ENCODE measurements at regions not wholly inside any gene's neighbourhood (a gene's known extent, or its start where the extent isn't known, plus 50 kb on each side); places are given as distances from the start of the nearest gene placed in this dataset.

DNA sequence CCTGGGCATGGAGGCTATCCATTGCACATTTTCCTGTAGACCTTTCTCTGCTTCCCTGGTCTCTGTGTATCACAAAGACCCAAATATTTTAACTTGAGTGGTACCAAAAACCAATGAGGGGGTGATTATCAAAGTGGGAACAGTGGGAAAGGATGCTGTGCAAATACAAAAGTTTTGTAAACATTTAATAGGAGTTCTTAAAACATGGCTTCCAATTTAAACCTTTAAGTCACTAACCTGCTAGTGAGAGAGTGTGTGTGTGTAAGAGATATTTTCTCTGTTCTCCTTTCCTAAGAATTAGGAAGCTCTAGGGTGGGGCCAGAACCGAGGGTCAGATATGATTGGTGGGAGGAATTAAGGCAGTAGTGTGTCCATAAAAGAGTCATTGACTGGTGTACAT lies 64.5 kb upstream of the ARHGAP5 start:
- no peaks in the 10 kb centered on the region for H3K9me3 ChIP-seq (ENCODE audit: control insufficient read depth, insufficient read depth, low read depth, low read length)
- no peak overlapping the region for H3K4me3 ChIP-seq (ENCODE audit: low read depth, low read length)
- ChIA-PET CTCF (no interaction called here), POLR2A (no interaction called here)
- 0 out of 2 replicates have a peak, but pooled peaks cover 4% of the 10 kb centered on the region for H3K4me1 ChIP-seq (ENCODE audit: control insufficient read depth, insufficient read depth, low read length)
- no peaks in the 10 kb centered on the region for H3K36me3 ChIP-seq (ENCODE audit: control insufficient read depth in 2 of 2, insufficient read depth in 1 of 2, low read length in 2 of 2)
- TF ChIP-seq, protein P1, sequence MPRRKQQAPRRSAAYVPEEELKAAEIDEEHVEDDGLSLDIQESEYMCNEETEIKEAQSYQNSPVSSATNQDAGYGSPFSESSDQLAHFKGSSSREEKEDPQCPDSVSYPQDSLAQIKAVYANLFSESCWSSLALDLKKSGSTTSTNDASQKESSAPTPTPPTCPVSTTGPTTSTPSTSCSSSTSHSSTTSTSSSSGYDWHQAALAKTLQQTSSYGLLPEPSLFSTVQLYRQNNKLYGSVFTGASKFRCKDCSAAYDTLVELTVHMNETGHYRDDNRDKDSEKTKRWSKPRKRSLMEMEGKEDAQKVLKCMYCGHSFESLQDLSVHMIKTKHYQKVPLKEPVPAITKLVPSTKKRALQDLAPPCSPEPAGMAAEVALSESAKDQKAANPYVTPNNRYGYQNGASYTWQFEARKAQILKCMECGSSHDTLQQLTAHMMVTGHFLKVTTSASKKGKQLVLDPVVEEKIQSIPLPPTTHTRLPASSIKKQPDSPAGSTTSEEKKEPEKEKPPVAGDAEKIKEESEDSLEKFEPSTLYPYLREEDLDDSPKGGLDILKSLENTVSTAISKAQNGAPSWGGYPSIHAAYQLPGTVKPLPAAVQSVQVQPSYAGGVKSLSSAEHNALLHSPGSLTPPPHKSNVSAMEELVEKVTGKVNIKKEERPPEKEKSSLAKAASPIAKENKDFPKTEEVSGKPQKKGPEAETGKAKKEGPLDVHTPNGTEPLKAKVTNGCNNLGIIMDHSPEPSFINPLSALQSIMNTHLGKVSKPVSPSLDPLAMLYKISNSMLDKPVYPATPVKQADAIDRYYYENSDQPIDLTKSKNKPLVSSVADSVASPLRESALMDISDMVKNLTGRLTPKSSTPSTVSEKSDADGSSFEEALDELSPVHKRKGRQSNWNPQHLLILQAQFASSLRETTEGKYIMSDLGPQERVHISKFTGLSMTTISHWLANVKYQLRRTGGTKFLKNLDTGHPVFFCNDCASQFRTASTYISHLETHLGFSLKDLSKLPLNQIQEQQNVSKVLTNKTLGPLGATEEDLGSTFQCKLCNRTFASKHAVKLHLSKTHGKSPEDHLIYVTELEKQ (tag by site-specific recombination; IDR thresholded peaks at IDR 0.05; ENCODE audit: borderline replicate concordance) = no peak
- TF ChIP-seq, protein P2, sequence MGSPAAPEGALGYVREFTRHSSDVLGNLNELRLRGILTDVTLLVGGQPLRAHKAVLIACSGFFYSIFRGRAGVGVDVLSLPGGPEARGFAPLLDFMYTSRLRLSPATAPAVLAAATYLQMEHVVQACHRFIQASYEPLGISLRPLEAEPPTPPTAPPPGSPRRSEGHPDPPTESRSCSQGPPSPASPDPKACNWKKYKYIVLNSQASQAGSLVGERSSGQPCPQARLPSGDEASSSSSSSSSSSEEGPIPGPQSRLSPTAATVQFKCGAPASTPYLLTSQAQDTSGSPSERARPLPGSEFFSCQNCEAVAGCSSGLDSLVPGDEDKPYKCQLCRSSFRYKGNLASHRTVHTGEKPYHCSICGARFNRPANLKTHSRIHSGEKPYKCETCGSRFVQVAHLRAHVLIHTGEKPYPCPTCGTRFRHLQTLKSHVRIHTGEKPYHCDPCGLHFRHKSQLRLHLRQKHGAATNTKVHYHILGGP (tag by site-specific recombination; IDR thresholded peaks at IDR 0.05) = no peak
- TF ChIP-seq KLF8 (tag by site-specific recombination; IDR thresholded peaks at IDR 0.05) = no peak
- TF ChIP-seq, protein P3, sequence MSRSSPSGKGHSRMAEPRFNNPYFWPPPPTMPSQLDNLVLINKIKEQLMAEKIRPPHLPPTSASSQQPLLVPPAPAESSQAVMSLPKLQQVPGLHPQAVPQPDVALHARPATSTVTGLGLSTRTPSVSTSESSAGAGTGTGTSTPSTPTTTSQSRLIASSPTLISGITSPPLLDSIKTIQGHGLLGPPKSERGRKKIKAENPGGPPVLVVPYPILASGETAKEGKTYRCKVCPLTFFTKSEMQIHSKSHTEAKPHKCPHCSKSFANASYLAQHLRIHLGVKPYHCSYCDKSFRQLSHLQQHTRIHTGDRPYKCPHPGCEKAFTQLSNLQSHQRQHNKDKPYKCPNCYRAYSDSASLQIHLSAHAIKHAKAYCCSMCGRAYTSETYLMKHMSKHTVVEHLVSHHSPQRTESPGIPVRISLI (tag by site-specific recombination; IDR thresholded peaks at IDR 0.05) = no peak
- no peak for TF ChIP-seq ZNF341 (tag by site-specific recombination; IDR thresholded peaks at IDR 0.05; ENCODE audit: low read depth)
- TF ChIP-seq ZNF211 (tag by site-specific recombination; IDR thresholded peaks at IDR 0.05; ENCODE audit: low read depth) = no peak
- TF ChIP-seq, protein P4, sequence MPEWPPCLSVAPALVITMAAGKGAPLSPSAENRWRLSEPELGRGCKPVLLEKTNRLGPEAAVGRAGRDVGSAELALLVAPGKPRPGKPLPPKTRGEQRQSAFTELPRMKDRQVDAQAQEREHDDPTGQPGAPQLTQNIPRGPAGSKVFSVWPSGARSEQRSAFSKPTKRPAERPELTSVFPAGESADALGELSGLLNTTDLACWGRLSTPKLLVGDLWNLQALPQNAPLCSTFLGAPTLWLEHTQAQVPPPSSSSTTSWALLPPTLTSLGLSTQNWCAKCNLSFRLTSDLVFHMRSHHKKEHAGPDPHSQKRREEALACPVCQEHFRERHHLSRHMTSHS (tag by site-specific recombination; IDR thresholded peaks at IDR 0.05) = no peak
- TF ChIP-seq ZFP37 (tag by site-specific recombination; IDR thresholded peaks at IDR 0.05) = no peak
- no peak overlapping the region for H3K27ac ChIP-seq (ENCODE audit: extremely low read depth, low read depth, low read length)

DNA sequence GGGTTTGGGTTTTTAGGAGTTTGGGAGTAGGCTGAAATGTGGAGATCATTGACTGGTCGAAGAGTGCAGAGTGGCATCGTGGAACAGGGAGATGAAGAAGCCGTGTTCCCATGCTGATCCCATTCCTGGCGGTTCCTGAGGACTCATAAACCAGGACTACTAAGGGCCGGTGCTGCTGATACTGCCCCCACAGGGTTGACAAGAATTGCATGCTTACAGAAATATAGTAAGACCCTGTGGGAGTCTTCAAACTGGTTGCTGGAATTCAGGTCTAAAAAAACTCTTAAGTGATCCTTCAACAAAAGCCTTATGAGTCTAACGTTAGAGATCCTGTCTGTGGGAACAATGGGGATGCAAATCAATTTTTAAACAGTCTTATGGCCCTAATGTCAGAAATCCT lies 64.0 kb upstream of the ARHGAP5 start:
- no peaks in the 10 kb centered on the region for H3K4me1 ChIP-seq (ENCODE audit: control insufficient read depth, insufficient read depth, low read length)
- TF ChIP-seq ZNF521 (tag by site-specific recombination; IDR thresholded peaks at IDR 0.05) = no peak
- TF ChIP-seq ZNF596 (tag by site-specific recombination; IDR thresholded peaks at IDR 0.05) = no peak
- TF ChIP-seq, protein P5, sequence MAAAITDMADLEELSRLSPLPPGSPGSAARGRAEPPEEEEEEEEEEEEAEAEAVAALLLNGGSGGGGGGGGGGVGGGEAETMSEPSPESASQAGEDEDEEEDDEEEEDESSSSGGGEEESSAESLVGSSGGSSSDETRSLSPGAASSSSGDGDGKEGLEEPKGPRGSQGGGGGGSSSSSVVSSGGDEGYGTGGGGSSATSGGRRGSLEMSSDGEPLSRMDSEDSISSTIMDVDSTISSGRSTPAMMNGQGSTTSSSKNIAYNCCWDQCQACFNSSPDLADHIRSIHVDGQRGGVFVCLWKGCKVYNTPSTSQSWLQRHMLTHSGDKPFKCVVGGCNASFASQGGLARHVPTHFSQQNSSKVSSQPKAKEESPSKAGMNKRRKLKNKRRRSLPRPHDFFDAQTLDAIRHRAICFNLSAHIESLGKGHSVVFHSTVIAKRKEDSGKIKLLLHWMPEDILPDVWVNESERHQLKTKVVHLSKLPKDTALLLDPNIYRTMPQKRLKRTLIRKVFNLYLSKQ (tag by site-specific recombination; IDR thresholded peaks at IDR 0.05; ENCODE audit: borderline replicate concordance) = no peak
- no peak for TF ChIP-seq ZNF391 (tag by site-specific recombination; IDR thresholded peaks at IDR 0.05; ENCODE audit: borderline replicate concordance, low read depth)
- no peak for TF ChIP-seq ZNF791 (tag by site-specific recombination; IDR thresholded peaks at IDR 0.05)
- TF ChIP-seq ZNF544 (tag by site-specific recombination; IDR thresholded peaks at IDR 0.05) = no peak
- no peaks in the 10 kb centered on the region for H3K36me3 ChIP-seq (ENCODE audit: control insufficient read depth in 2 of 2, insufficient read depth in 1 of 2, low read length in 2 of 2)
- H3K27ac ChIP-seq (ENCODE audit: extremely low read depth, low read depth, low read length) = no peak overlapping the region
- no peak overlapping the region for H3K4me3 ChIP-seq (ENCODE audit: low read depth, low read length)
- CTCF ChIA-PET = no interaction called here
- H3K9me3 ChIP-seq (ENCODE audit: control insufficient read depth, insufficient read depth, low read depth, low read length) = no peaks in the 10 kb centered on the region
- POLR2A ChIA-PET = no interaction called here

Measured in HEK293 (cell line).